WTC11 (cell line): ENCODE measurements at regions not wholly inside any gene's neighbourhood (a gene's known extent, or its start where the extent isn't known, plus 50 kb on each side); places are given as distances from the start of the nearest gene placed in this dataset.

Experiments
- ATAC-seq: fragments of 200-7000 bp; cut with Tn5 transposase; 2 replicates; pipeline ENCODE4 v1.10.0; 2021; ENCODE audit warnings: mild to moderate bottlenecking, moderate library complexity
- CTCF ChIA-PET: fragments of 300-600 bp; sonication (Branson Sonifier 250); formaldehyde crosslinking; loops from one replicate; lab custom pipeline; 2021; ENCODE audit warnings: antibody characterized with exemption; lab: Charles Lee
- POLR2A ChIA-PET: fragments of 350-600 bp; sonication (Branson Sonifier 250); formaldehyde crosslinking; loops from one replicate; lab custom pipeline; 2021; ENCODE audit warnings: antibody characterized with exemption; lab: Charles Lee
- DNase-seq: peaks from one replicate; pipeline ENCODE4 v3.0.0; 2021; ENCODE audit warnings: low spot score
- H3K27ac Mint-ChIP-seq: 2 replicates; pipeline ENCODE4 v1.8.0; 2021; ENCODE audit warnings: mixed read lengths
- H3K27me3 Mint-ChIP-seq: 2 replicates; pipeline ENCODE4 v1.8.0; 2021; ENCODE audit warnings: low read depth, mild to moderate bottlenecking, moderate library complexity, mixed read lengths
- H3K36me3 Mint-ChIP-seq: 2 replicates; pipeline ENCODE4 v1.8.0; 2021; ENCODE audit warnings: mixed read lengths
- H3K4me1 Mint-ChIP-seq: 2 replicates; pipeline ENCODE4 v1.8.0; 2022; ENCODE audit warnings: mixed read lengths
- H3K4me3 Mint-ChIP-seq: 2 replicates; pipeline ENCODE4 v1.8.0; 2021; ENCODE audit warnings: mild to moderate bottlenecking, moderate library complexity, mixed read lengths
- H3K9me3 Mint-ChIP-seq: 2 replicates; pipeline ENCODE4 v1.8.0; 2021; ENCODE audit warnings: mixed read lengths
- ATF2 ChIP-seq: sonication (generic); formaldehyde crosslinking; IDR thresholded peaks from 2 replicates; pipeline ENCODE4 v1.8.1; 2022; ENCODE audit warnings: low read depth, missing genetic modification reagents, borderline replicate concordance
- CREM ChIP-seq: sonication (generic); formaldehyde crosslinking; IDR thresholded peaks from 2 replicates; pipeline ENCODE4 v1.8.1; 2022; ENCODE audit warnings: mild to moderate bottlenecking, missing genetic modification reagents, moderate library complexity
- FOXP4 ChIP-seq: sonication (generic); formaldehyde crosslinking; IDR thresholded peaks from 2 replicates; pipeline ENCODE4 v1.8.0; 2022; ENCODE audit warnings: mild to moderate bottlenecking, missing genetic modification reagents
- GABPB1 ChIP-seq: sonication (generic); formaldehyde crosslinking; IDR thresholded peaks from 2 replicates; pipeline ENCODE4 v1.8.1; 2023; ENCODE audit warnings: mild to moderate bottlenecking, missing genetic modification reagents
- GRHL2 ChIP-seq: fragments of 250-450 bp; sonication (Bioruptor Pico); IDR thresholded peaks from 2 replicates; pipeline ENCODE4 v1.8.0; 2022; ENCODE audit warnings: mild to moderate bottlenecking, moderate library complexity; ENCODE audit not compliant: insufficient replicate concordance, severe bottlenecking
- HMGA2 ChIP-seq: fragments of 250-450 bp; sonication (Bioruptor Pico); IDR thresholded peaks from 2 replicates; pipeline ENCODE4 v1.4.0; 2021; ENCODE audit warnings: mild to moderate bottlenecking, moderate library complexity
- IRF2 ChIP-seq: sonication (generic); formaldehyde crosslinking; IDR thresholded peaks from 2 replicates; pipeline ENCODE4 v1.8.0; 2022; ENCODE audit warnings: low read depth, missing genetic modification reagents, borderline replicate concordance
- MAX ChIP-seq: sonication (generic); formaldehyde crosslinking; IDR thresholded peaks from 2 replicates; pipeline ENCODE4 v1.8.0; 2022; ENCODE audit warnings: mild to moderate bottlenecking, missing genetic modification reagents
- MXD4 ChIP-seq: fragments of 250-450 bp; sonication (Bioruptor Pico); IDR thresholded peaks from 2 replicates; pipeline ENCODE4 v1.8.0; 2021; ENCODE audit warnings: mild to moderate bottlenecking, moderate library complexity, borderline replicate concordance
- MYBL2 ChIP-seq: sonication (generic); formaldehyde crosslinking; IDR thresholded peaks from 2 replicates; pipeline ENCODE4 v1.8.1; 2023; ENCODE audit warnings: mild to moderate bottlenecking, moderate library complexity, missing genetic modification reagents
- NR3C1 ChIP-seq: sonication (generic); formaldehyde crosslinking; conservative IDR thresholded peaks from 2 replicates; pipeline ENCODE4 v1.8.1; 2023; ENCODE audit warnings: low read depth, mild to moderate bottlenecking, missing genetic modification reagents
- PRRX2 ChIP-seq: fragments of 250-450 bp; sonication (Bioruptor Pico); IDR thresholded peaks from 2 replicates; pipeline ENCODE4 v1.8.0; 2021; ENCODE audit warnings: mild to moderate bottlenecking
- SMAD4 ChIP-seq: sonication (generic); formaldehyde crosslinking; IDR thresholded peaks from 2 replicates; pipeline ENCODE4 v1.8.0; 2022; ENCODE audit warnings: mild to moderate bottlenecking, missing genetic modification reagents
- TCF7 ChIP-seq: sonication (generic); formaldehyde crosslinking; IDR thresholded peaks from 2 replicates; pipeline ENCODE4 v1.8.0; 2022; ENCODE audit warnings: mild to moderate bottlenecking, low read depth, missing genetic modification reagents, moderate library complexity
- TP53 ChIP-seq: sonication (generic); formaldehyde crosslinking; IDR thresholded peaks from 2 replicates; pipeline ENCODE4 v1.8.1; 2023; ENCODE audit warnings: mild to moderate bottlenecking, missing genetic modification reagents
- ZBTB21 ChIP-seq: sonication (generic); formaldehyde crosslinking; IDR thresholded peaks from 2 replicates; pipeline ENCODE4 v1.8.1; 2023; ENCODE audit warnings: mild to moderate bottlenecking, missing genetic modification reagents, borderline replicate concordance
- ZBTB43 ChIP-seq: sonication (generic); formaldehyde crosslinking; IDR thresholded peaks from 2 replicates; pipeline ENCODE4 v1.8.1; 2023; ENCODE audit warnings: mild to moderate bottlenecking, missing genetic modification reagents
- ZNF138 ChIP-seq: sonication (generic); formaldehyde crosslinking; conservative IDR thresholded peaks from 2 replicates; pipeline ENCODE4 v1.8.1; 2022; ENCODE audit warnings: mild to moderate bottlenecking, moderate library complexity, missing genetic modification reagents
- ZSCAN18 ChIP-seq: fragments of 250-450 bp; sonication (Bioruptor Pico); IDR thresholded peaks from 2 replicates; pipeline ENCODE4 v2.1.2; 2022; ENCODE audit warnings: mild to moderate bottlenecking, moderate library complexity
- TF ChIP-seq, protein P1 (sequence below): fragments of 250-450 bp; sonication (Bioruptor Pico); IDR thresholded peaks from 2 replicates; pipeline ENCODE4 v1.9.0; 2021; ENCODE audit warnings: mild to moderate bottlenecking
- TF ChIP-seq, protein P2 (sequence below): sonication (generic); formaldehyde crosslinking; IDR thresholded peaks from 2 replicates; pipeline ENCODE4 v1.8.1; 2023; ENCODE audit warnings: mild to moderate bottlenecking, missing genetic modification reagents
- TF ChIP-seq, protein P3 (sequence below): sonication (generic); formaldehyde crosslinking; IDR thresholded peaks from 2 replicates; pipeline ENCODE4 v1.8.1; 2022; ENCODE audit warnings: mild to moderate bottlenecking, moderate library complexity, missing genetic modification reagents

DNA sequence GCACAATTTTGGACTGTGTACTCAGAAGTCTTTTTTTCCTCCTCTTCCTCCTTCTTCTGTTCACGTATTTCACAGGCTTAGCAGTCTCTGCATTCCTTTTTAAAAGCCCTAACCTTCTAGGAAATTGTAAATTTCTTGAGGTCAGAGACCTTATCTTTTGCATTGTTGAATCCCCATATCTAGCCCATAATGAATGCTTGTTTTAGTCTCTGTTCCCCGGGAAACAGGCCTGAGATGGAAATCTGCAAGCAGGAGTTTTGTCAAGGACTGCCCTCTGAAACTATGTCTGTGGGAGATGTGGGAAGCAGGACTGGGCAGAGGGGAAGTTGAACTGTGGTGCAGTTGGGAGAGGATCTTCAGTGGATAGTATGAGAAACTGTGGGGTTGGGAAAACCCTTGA is 272.2 kb upstream of the DAB1 start (continued):
- no peak for TF ChIP-seq HMGA2 (CRISPR knock-in tag)
- no peak for TF ChIP-seq MXD4
- no peak for TF ChIP-seq TCF7 (CRISPR knock-in tag)
- TF ChIP-seq ZSCAN18 (CRISPR knock-in tag) = no peak
- no peak for TF ChIP-seq IRF2
- no peak for TF ChIP-seq ATF2 (CRISPR knock-in tag)
- TF ChIP-seq TP53 (CRISPR knock-in tag) = no peak

DNA sequence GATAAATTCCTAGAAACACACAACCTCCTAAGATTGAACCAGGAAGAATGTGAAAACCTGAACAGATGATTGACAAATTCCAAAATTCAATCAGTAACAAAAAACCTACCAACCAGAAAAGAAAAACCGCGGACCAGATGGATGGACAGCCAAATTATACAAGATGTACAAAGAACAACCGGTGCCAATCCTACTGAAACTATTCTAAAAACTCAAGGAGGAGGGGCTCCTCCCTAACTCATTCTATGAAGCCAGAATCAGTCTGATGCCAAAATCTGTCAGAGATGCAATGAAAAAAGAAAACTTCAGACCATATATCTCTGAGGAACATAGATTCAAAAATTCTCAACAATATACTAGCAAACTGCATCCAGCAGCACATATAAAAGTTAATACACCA is 262.4 kb upstream of the DAB1 start:
- ChIA-PET CTCF (no interaction called here), POLR2A (no interaction called here)
- Mint-ChIP-seq H3K4me3 (no peak overlapping the region), H3K27me3 (peaks cover 36% of the 10 kb centered on the region), H3K9me3 (peaks cover 45% of the 10 kb centered on the region), H3K4me1 (peaks cover 18% of the 10 kb centered on the region), H3K36me3 (peaks cover 25% of the 10 kb centered on the region), H3K27ac (no peak overlapping the region)
- no peak for ATAC-seq
- TF ChIP-seq, protein P1, sequence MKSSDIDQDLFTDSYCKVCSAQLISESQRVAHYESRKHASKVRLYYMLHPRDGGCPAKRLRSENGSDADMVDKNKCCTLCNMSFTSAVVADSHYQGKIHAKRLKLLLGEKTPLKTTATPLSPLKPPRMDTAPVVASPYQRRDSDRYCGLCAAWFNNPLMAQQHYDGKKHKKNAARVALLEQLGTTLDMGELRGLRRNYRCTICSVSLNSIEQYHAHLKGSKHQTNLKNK = no peak
- TF ChIP-seq, protein P2, sequence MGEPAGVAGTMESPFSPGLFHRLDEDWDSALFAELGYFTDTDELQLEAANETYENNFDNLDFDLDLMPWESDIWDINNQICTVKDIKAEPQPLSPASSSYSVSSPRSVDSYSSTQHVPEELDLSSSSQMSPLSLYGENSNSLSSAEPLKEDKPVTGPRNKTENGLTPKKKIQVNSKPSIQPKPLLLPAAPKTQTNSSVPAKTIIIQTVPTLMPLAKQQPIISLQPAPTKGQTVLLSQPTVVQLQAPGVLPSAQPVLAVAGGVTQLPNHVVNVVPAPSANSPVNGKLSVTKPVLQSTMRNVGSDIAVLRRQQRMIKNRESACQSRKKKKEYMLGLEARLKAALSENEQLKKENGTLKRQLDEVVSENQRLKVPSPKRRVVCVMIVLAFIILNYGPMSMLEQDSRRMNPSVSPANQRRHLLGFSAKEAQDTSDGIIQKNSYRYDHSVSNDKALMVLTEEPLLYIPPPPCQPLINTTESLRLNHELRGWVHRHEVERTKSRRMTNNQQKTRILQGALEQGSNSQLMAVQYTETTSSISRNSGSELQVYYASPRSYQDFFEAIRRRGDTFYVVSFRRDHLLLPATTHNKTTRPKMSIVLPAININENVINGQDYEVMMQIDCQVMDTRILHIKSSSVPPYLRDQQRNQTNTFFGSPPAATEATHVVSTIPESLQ (CRISPR knock-in tag) = no peak
- TF ChIP-seq FOXP4 (no peak), GABPB1 (no peak), ZBTB21 (CRISPR knock-in tag) (no peak), CREM (no peak), PRRX2 (CRISPR knock-in tag) (no peak), GRHL2 (CRISPR knock-in tag) (no peak)
- DNase-seq = no peak

- no peak overlapping the region for H3K27ac Mint-ChIP-seq
- DNase-seq = peak; percentile 37
- ChIA-PET CTCF (interaction anchor here (0.7 to 2.6 kb wide), 6 partner anchors 61 to 261 kb away, joined by 3 to 9 read pairs (median 3); partner anchors contain the start of gene DAB1), POLR2A (no interaction called here)
- H3K36me3 Mint-ChIP-seq = peaks cover 13% of the 10 kb centered on the region
- H3K9me3 Mint-ChIP-seq = peaks cover 28% of the 10 kb centered on the region
- H3K4me1 Mint-ChIP-seq = peaks cover 22% of the 10 kb centered on the region
- H3K27me3 Mint-ChIP-seq = peaks cover 67% of the 10 kb centered on the region
- H3K4me3 Mint-ChIP-seq = no peak overlapping the region
- peak; percentile 90 for ATAC-seq
- TF ChIP-seq, protein P3, sequence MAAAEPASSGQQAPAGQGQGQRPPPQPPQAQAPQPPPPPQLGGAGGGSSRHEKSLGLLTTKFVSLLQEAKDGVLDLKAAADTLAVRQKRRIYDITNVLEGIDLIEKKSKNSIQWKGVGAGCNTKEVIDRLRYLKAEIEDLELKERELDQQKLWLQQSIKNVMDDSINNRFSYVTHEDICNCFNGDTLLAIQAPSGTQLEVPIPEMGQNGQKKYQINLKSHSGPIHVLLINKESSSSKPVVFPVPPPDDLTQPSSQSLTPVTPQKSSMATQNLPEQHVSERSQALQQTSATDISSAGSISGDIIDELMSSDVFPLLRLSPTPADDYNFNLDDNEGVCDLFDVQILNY (CRISPR knock-in tag) = no peak
- TF ChIP-seq ZSCAN18 (CRISPR knock-in tag) (no peak), MAX (CRISPR knock-in tag) (peak; percentile 55), ZBTB43 (CRISPR knock-in tag) (no peak), NR3C1 (0 out of 2 replicates have a peak, but pooled peaks have one; percentile 23), MYBL2 (no peak), ZNF138 (CRISPR knock-in tag) (0 out of 2 replicates have a peak, but pooled peaks have one; percentile 21), SMAD4 (CRISPR knock-in tag) (no peak)
Measured at GRCh38 chr1:57683037-57683942, 259.4 kb upstream of the DAB1 start.
